ENCODE measurements at regions not wholly inside any gene's neighbourhood (a gene's known extent, or its start where the extent isn't known, plus 50 kb on each side); places are given as distances from the start of the nearest gene placed in this dataset.
A peak's percentile ranks its signal among the peaks of the same experiment; 100 is the strongest.

DNA sequence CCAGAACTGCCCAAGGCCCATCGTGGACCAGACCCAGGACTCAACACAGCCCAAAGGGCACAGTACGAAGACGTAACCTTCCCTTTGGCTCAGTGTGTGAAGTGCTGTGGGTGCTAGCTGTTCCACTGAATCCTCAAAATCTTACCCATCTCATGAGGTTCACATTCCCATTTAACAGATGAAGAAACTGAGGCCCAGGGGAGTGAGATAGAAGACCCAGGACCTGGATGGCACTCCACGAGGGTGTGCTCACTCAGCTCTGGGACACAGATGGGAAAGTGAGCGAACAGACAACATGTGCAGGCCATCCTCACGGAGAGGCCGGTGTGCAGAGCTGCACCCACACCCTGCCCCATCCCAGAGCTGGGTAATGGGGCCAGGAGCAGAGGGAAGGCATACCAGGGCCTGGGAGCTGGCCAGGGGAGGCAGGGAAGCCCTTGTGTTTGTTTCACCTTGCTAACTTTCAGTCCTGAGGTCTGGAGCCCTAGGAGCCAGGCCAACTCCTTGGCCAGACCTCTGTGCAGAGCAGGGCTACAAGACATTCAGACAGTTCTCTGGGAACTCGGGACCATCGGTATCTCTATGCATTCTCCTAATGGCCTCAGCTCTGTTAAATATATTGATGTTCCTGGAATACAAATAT lies 100.3 kb upstream of the ZMIZ1 start:
- no peak for DNase-seq

DNA sequence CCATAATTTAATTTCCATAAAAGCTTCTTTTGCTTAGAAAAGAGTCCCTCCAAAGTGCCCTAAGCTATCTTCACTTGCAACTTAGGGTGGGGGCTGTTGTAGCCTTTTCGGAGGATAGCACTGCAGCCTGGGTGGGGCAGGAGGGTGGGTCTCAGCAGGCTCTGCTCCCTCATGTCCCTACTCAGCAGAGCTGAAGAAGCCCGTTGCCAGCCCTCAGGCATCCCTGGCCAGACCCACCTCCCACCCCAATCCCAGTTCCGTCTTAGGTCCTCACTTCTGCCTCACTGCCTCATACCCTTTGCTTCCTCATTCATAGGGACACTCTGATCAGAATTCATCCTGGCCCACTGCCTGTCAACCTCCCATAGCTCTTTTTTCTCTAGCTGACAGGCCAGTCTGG lies 99.8 kb upstream of the ZMIZ1 start:
- DNase-seq: no peak

DNA sequence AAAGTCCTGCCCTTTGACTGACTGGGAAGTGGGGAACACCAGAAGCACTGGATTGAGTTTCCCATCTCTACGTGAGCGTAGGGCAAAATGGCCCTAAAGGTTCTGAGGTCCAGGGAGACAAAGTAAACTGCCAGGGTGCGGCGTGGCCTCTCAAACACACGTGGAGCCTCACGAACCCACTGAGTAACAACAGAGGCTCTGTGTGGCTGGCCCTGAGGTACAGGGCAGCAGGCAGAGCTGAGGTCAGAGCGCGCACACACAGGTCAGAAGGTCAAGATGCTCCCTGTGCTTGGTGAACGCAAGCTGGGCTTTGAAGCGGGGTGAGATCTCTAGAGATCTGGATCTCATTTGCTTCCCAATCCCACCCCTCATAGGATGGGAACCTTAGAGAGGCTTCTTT lies 99.0 kb upstream of the ZMIZ1 start:
- DNase-seq: no peak

DNA sequence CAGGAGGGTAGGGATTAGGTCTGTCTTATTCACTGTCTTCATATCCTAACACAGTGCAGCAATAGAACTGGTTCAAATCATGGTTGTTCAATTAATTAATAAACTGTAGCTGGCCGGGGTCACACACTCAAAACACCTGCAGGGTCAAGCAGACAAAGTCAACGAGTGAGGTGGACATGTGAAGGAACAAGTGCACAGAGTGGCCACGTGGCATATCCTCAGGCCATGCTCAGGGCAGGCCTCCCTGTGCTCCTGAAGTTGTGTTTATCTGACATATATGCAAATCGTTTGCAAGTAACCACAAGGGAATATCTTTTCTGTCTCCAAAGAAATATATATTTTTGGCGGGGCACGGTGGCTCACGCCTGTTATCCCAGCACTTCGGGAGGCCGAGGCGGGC lies 98.5 kb upstream of the ZMIZ1 start:
- no peak for DNase-seq

DNA sequence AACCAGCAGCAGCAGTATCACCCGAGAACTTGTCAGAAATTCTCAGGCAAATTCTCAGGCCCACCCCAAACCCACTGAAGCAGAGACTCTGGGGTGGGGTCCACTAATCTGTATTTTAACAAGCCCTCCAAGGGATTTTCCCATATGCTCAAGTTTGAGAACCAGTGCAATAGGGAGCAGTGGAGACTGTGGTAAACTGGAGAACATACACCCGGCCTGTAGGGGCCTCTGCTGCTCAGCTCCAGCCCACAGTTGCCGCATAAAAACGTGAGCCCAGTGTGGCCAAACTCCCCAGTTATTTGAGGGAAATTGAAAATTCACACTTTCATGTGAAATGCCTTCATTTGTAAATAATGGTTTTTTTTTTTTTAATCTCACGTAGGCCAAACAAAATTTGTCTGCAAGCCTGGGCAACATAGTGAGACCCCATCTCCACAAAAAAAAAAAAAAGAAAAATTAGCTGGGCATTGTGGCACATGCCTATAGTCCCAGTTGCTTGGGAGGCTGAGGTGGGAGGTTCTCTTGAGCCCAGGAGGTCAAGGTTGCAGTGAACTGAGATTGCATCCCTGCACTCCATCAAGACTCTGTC lies 97.6 kb upstream of the ZMIZ1 start:
- DNase-seq: no peak

DNA sequence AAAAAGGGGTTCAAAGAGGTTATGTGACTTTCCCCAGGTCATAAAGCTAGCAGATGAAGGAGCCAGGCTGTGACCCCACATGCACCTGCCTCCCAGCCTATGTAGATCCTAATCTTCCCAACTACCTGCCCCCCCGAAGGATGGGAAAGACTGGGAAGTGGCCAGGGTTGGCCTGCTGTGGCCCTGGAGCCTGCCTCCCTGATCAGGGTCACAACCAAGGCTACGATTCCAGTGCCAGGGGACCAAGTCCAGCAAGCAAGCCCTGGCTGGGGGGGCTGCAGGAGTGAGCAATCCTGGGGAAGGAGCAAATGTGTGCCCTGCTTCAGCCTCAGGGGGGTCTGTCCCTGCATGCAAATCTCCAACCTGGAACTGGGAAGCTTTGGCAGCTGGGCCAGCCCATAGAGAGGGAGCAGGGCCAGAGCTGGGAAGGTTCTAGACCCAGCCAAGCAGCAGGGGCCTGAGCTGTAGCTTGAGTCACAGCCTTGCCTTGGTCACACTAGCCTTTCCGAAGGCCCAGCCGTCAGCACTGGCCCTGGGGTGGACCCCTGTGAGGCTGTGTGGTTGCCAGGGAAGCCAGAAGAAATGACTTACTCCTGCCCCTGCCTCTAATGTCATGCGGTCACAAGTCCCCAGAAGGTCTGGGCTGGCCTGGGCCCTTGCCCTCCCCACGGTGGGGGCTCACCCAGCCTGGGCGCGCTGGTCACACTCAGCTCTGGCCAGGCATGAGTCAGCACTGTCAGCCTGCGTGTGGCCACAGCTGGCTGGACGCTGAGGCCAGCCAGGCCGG lies 96.4 kb upstream of the ZMIZ1 start:
- DNase-seq: peak in 13 of 14 donors; percentile 41 to 96 (median 82)

DNA sequence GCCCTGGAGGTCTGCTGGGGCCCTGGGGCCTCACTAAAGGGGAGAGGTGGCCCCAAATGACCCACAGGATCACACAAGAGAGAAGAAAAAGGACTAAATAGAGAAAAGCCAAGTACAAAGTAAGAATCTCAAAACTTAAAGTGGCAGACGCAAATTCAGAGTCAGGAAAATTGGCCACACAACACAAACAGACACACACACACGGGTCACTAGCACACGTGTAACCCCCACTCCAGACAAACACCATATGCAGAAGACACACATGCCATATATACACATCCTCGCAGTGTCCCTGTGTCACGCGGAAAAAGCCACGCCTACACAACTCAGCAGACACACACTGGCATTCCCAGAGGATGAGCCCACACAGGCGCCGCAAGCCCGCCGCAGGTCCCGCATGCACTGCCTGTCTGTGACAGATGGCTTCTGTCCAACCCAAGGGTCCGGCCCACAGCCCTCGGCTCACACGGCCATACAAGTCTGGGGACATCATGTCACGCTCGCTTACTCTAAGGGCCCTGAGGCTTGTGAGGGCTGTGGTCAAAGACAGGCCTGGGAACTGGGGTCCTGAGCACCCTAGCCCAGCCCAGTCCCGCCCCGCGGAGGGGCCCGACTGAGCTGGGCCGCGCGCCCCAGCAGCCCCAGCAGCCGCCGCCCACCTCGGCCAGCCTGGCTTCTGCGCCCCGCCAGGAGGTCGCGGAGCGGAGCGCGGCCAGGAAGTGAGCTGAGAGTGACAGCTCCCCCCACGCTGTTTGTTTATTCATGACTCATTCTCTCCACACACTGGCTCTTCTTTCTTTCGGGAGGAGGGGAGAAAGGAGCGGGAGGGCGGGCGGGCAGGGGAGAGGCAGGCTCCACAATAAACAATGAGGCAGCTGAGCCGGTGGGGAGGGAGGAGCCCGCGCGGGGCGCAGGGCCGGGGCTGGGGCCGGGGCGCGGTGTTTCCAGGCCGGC lies 95.5 kb upstream of the ZMIZ1 start:
- peak; percentile 38 to 94 (median 91) for DNase-seq

DNA sequence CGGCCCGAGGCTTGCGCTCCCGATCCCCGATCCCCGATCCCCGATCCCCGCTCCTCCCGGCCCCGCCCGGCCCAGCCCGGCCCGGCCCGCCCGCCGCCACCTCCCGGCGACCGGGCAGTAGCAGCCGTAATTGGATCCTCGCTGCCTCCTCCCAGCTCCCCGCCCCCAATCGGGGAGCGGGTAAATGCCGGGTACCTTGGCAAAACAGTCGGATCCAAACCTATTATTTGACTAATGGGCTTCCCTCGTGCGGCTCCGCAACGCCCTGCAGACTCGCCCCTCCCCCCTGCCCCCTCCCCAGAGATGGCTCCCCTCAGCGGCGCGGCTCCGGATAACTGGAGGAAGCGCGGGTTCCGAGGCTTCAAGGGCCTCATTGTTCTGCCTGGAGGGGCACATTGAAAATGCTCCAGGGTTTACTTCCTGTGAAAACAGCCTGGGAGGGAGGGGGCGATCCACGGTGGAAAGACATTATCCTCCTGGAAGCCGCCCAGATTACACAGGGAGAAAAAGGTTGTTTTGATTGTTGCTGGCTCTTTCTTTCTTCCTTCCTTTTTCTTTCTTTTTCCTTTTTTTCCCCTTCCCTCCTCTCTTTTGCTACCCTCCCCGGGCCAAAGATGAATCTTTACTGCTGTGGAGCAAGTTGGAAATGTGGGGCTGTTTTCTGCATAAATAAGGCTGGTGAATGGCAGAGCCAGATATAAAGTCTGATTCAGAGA lies 94.7 kb upstream of the ZMIZ1 start:
- DNase-seq: peak in 12 of 14 donors; percentile 76 to 94 (median 90)

DNA sequence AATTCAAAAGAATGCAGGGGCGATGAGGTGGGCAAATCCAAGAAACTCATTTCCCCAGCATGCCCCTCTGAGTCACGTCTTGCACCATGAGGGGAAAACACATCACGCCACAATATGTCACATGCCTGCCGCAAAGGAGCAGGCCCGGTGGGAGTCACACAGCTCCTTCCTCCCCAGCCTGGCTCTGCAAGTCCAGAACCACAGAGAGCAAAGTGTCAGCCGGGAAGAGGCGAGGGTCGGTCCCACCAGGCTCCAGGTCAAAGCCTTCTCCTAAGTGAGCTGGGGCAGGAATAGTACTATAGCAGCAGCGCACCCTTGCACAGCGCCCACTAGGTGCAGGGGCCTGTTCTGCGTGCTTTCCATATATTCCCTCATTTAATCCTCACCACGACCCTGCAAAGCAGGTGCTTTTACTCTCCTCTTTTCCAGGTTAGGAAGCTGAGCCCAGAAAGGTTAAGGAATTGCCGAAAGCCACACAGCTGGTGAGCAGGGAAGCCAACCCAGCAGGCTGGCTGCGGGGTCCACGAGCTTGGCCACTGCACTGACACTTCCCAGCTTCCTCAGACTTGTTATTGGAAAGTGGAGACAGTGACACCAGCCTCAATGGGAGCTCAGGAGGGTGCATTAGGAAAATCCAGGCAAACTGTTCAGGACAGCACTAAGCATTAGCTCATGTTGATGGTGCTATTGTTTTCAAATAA lies 94.0 kb upstream of the ZMIZ1 start:
- peak in 11 of 14 donors; percentile 43 to 81 (median 69) for DNase-seq

DNA sequence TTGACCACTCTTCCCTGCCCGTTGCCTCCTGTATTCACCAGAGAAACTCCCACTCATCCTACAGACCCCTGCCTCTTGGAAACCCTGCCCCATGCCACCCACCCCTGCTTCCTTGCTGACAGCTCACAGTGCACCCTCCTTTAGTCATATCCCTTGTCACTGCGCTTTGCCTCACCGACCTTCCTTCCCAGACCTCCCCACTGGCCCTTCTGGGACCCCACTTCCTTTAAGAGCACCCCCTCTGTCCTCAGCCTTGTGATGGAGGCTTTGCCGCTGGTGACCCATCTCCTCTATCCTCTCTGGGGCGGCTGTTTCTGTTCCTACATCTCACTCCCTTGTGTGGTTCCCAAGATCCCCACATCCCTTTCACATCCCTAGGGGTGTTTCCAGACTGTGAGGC lies 92.8 kb upstream of the ZMIZ1 start:
- no peak for DNase-seq

DNA sequence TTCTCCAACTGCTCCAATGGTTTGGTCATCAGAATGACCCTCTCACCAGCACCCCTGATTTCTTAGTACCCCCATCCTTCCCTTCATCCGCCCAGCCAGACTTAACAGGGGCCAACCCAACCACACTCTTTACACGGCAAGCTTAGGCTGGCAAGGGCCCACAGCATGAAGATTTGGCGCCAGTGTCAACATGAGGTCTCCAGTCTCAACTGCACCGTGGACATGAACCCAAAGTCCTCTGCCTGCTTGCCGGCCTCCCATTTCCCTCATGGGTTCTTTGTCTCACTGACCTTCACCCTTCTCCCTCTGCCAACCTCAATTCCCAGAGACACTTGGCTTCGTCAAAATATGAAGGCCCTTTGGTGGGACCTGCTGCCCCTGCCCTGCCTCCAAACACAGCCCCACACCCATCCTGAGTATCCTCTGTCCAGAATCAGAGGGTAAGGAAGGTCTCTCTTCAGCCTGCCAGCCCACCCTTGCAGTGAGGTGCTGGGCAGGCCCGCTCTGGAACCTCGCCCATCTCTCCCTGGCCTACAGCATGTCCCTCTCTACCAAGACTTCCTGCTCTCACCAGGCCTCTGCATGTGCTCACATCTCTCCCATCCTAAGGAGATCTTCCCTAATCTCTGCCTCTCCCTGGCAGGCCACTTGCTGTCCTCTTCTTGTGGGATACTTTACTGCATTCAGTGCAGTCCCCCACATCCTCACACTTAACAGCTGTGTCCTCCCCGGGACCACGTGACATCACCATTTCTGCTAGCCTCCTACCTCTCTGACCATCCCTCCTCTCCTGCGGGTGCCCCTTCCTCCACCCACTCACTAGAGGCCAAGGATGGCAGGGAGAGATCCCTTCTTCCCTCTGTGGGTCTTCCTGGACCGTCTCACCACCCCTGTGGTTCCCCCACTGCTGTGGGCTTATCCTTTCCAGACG lies 91.7 kb upstream of the ZMIZ1 start:
- no peak for DNase-seq

DNA sequence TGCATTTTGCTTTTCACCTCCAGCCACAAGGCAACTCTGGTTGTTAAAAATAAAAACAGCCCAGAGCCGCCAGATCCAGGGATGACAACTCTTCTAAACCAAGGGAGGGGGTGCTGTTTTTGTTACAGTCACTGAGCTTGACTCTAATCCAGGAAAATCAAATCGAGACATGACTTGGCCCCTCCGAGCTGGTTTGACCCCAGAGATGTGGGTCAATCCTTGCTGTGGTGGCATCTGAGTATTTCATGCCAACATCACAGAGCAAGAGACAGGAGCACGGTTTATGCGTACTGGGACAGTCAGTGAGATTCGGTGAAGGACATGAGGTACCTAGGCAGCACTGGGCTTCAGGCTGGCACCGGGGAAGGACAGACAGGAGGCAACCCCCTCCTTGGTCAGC lies 88.8 kb upstream of the ZMIZ1 start:
- DNase-seq: no peak

DNA sequence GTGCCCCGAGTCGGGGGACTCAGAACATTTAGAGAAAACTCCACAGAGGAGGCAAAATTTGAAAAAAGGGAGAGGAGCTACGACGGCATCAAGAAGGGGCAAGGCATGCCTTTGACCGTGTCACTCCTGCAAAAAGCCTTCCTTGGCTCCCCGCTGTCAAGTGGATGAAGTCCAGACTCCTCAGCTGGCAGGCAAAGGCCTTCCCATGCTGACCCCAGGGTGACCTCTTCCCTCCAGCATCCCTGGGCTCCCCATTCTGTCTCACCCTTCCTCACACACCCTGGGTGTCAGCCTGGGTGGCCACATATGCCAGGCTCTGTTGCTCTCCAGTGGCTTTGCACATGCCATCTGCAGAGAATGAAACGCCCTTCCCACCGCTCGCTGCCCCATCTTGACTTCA lies 88.4 kb upstream of the ZMIZ1 start:
- DNase-seq: no peak

DNA sequence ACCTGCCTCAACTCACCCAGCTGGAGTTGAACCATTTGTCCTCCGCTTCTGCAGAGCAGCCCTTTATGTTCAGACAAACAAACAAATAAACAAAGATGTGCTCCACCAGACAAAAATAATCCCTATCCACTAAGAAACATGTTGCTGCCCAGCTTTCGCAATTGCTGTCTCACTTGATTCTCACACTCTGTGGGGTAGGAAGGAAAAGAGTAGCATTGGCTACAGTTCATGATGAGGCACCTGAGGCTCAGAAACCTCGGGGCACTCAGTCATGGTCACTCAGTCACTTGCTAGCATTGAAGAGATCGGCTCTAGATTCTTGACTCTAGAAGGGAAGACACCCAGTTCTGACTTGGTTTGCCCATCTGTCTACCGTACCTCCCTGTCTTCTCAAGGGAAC lies 88.0 kb upstream of the ZMIZ1 start:
- no peak for DNase-seq

DNA sequence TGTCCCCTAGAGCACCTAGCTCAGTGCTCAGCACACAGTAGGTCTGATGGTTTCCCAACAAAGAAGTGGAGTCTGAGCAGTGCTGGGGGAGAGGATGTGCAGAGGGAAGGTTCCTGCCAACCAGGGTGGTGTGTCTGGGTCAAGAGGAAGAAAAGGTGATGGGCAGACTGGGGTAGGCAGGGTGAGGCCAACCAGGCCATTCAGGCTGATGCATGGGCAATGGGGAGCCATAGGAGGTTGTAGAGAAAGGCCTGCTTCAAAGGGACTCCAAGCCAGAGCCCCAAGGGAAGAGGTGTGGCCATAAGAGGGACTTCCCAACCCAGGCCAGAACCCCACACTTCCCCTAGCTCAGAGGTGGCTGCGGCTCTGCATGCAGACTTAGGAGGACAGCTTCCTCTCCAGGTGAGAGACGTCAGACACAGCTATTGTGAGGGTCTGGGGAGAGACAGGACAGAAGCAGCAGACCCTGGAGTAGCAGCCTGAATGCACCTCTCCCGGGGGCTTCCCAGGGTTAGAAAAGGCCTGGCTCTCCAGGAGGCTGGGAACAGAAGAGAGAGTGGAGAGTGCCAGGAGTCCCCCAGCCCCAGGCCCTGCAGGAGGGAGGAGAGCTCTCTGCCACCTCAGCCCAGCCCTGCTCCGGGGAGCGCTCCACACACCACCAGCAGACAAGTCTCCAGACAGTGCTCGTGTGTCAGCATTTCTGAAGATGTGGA lies 87.4 kb upstream of the ZMIZ1 start:
- DNase-seq: no peak

DNA sequence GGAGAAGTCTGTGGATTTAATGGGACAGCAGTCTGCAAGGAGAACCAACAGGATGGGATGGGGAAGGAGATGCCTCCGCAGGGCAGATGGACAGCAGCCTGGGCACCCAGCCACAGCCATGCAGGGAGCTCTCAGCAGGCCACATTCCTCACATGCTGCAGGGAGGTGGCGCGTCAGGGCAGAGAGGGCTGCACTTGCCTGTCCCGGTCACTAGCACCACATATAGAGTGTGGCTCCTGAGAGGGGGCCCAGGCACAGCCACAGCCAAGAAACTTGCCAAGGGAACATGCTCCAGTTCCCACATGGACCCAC lies 86.8 kb upstream of the ZMIZ1 start:
- peak in 1 of 14 donors; percentile 82 for DNase-seq

DNA sequence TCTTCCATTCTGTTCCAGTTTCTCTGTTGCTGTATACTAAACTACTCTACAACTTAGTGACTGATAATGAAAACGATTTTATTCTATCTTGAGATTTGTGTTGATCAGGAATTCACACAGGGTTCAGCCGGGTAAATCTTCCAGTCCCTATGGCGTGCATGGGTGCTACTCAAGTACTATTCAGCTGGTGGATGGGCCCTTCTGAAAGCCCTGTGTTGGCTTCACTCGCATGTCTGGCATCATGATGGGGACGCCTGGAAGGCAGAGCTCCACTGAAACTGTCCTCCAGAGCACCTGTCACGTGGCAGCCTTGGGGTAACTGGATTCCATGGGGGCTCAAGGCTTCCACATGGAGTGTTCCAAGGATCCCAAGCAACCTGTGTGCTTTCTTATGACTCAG lies 86.0 kb upstream of the ZMIZ1 start:
- no peak for DNase-seq

DNA sequence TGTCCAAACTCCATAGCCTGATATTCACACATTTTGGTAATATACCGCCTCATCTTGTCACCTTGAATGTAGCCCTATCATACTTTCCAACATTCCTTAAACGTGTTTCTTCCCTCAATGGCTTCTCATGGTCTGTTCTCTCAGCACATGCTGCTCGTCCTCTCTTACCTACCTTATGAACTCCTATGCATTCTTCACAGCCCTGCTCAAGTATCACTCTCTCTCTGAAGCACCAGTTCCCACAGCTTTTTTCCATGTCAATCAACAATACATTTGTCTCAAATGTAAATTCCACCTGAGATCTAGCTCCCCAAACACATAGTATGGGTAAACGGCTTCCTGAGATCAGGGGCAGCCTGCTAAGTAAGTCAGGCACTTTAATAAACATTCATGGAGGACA lies 85.2 kb upstream of the ZMIZ1 start:
- DNase-seq: no peak

DNA sequence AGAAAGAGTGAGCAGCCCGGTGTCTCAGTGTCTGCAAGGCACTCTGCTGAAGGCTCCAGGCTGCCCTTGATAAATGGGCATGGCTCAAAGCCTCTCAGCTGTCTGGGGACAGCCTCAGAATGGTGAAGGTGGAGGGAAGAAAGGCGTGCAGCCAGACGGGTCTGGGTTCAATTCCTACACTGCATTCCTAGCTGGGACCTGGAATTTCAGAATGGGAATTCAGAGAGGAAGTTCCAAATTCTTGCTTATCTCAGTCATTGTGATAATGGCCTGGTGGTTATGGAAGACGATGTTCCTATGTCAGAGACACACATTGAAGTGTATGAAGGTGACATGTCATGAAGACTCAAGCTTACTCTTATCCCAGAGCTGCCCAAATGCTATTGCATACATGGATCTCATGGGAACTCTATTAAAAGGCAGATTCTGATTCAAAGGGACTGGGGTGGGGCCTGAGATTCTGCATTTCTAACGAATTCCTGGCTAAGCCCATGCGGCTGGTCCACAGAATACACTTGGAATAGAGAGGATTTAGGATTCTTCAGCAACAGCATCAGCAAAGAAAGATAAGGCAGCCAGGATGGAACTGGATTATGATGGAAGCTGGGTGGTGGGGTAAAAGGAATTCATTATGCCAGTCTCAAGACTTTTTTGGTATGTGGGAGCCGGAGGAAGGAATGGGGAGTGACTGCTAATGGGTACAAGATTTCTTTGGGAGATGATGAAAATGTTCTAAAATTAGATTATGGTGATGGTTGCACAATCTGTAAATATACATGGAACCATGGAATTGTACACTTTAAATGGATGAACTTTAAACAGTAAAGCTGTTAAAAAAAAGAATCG lies 82.6 kb upstream of the ZMIZ1 start:
- no peak for DNase-seq
